Sigmoid colon (tissue), 6 donors: ENCODE measurements at regions not wholly inside any gene's neighbourhood (a gene's known extent, or its start where the extent isn't known, plus 50 kb on each side); places are given as distances from the start of the nearest gene placed in this dataset.
"Not testable (repeated sequence)": the region's sequence is repeated elsewhere in the genome, so short reads cannot be mapped to it uniquely, and the experiment has no call there.

Source experiments
- DNase-seq: peaks from one replicate; pipeline ENCODE4 v3.0.0-alpha.2; 2019
- H3K27ac ChIP-seq, 4 donors: fragments of 200-600 bp; sonication (generic); one replicate each; pipeline ENCODE4 v1.5.1; 2016 to 2019; ENCODE audit warnings: mild to moderate bottlenecking in 1 of 4
- H3K27me3 ChIP-seq, 3 donors: fragments of 200-600 bp; sonication (generic); one replicate each; pipeline ENCODE4 v1.5.1; 2019; ENCODE audit warnings: mild to moderate bottlenecking in 1 of 3
- H3K36me3 ChIP-seq, 4 donors: fragments of 200-600 bp; sonication (generic); one replicate each; pipeline ENCODE4 v1.5.1; 2016 to 2019
- H3K4me1 ChIP-seq, 4 donors: fragments of 200-600 bp; sonication (generic); one replicate each; pipeline ENCODE4 v1.5.1; 2017 to 2019
- H3K4me3 ChIP-seq, 4 donors: fragments of 200-600 bp; sonication (generic); one replicate each; pipeline ENCODE4 v1.5.1; 2017 to 2019; ENCODE audit warnings: mild to moderate bottlenecking in 2 of 4, moderate library complexity in 1 of 4
- H3K9me3 ChIP-seq, 4 donors: fragments of 200-600 bp in 3 of 4; sonication (generic) in 3 of 4; one replicate each; pipeline versions ENCODE4 v1.5.1 to v1.6.1; 2013 to 2019
- CTCF ChIP-seq, 4 experiments: fragments of 450-650 bp in 3 of 4; fragments of 200-600 bp in 1 of 4; IDR thresholded peaks; one replicate each; pipeline ENCODE4 v1.5.1; 2016 to 2019; ENCODE audit warnings: antibody characterized with exemption in 4 of 4, mild to moderate bottlenecking in 3 of 4, moderate library complexity in 2 of 4
- EP300 ChIP-seq, 4 donors: sonication (generic); formaldehyde crosslinking; IDR thresholded peaks; one replicate each; pipeline ENCODE4 v1.6.1; 2017; ENCODE audit warnings: antibody characterized with exemption in 4 of 4
- POLR2A ChIP-seq, 2 donors: fragments of 450-650 bp; IDR thresholded peaks; one replicate each; pipeline ENCODE4 v1.6.1; 2016; ENCODE audit warnings: antibody characterized with exemption in 2 of 2, mild to moderate bottlenecking in 2 of 2, moderate library complexity in 2 of 2
- POLR2AphosphoS5 ChIP-seq, 4 donors: sonication (generic); formaldehyde crosslinking; IDR thresholded peaks; one replicate each; pipeline ENCODE4 v1.6.1; 2017; ENCODE audit warnings: antibody characterized with exemption in 4 of 4
- WGBS, 2 donors: extraction: QIAGEN DNeasy Blood & Tissue Kit; methylation state at CpG; one replicate each; pipeline ENCODE4 v1.1.7; 2013; 5-methylcytosine and 5-hydroxymethylcytosine counted together
- intact Hi-C: fragments of 100-400 bp; cut with DNase I; formaldehyde crosslinking; loops from one replicate; pipeline ENCODE4 v1.15.1; 2023
- donor health status: healthy with polysubstance abuse.
- donor health status: healthy.

DNA sequence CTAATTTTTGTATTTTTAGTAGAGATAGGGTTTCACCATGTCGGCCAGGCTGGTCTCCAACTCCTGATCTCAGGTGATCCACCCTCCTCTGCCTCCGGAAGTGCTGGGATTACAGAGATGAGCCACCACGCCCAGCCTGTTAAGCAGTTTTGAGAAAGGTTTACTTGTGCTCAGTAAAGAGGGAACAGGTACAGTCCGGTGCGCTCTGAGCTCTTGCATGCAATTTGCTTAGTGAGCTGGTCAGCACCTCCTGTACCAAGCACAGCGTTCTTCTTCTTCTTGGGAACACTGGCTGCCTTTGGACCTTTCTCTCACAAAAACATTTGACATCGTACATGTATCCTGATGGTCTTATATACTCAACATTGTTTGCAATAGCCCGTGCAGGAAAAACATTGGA is 118.3 kb downstream of the AKR1D1 start:
- TF ChIP-seq CTCF (IDR thresholded peaks at IDR 0.05) (no peak), POLR2A (IDR thresholded peaks at IDR 0.05) (no peak), EP300 (IDR thresholded peaks at IDR 0.05) (no peak), POLR2AphosphoS5 (IDR thresholded peaks at IDR 0.05) (no peak)
- Histone ChIP-seq H3K27ac (no peak overlapping the region), H3K27me3 (no peaks in the 10 kb centered on the region), H3K9me3 (peaks cover 0 to 2% (median 0%) of the 10 kb centered on the region in 4 donors), H3K36me3 (no peaks in the 10 kb centered on the region), H3K4me3 (no peak overlapping the region), H3K4me1 (no peaks in the 10 kb centered on the region)
- intact Hi-C loops: no loop called here
- DNase-seq: no peak
- 81 to 84% methylated on average over 8 of the region's 8 CpGs for WGBS, 2 donors

DNA sequence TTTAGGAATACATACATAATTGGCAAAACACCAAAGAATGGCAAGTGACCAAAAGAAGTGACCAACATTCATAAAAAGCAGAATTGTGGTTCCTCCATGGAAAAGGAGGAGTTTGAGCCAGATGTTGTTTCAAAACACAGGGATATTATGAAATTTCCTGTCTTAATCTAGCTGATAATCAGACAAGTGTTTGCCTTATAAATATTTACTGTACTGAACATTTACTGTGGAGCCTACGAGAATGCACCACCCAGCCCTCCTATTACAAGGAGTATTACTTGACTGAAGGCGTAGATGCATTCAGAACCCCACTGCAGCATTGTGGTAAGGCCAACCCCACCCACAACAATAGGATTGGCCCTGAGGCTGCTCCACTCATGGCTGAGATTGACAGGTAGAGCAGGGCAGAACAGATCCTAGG is 118.9 kb downstream of the AKR1D1 start:
- H3K4me3 ChIP-seq: no peak overlapping the region
- WGBS, 2 donors: 34 to 66% methylated on average over 2 of the region's 2 CpGs
- intact Hi-C loops: no loop called here
- no peaks in the 10 kb centered on the region for H3K9me3 ChIP-seq
- H3K27ac ChIP-seq: no peak overlapping the region
- no peak for DNase-seq
- no peaks in the 10 kb centered on the region for H3K36me3 ChIP-seq
- H3K4me1 ChIP-seq: no peaks in the 10 kb centered on the region
- no peaks in the 10 kb centered on the region for H3K27me3 ChIP-seq
- TF ChIP-seq CTCF (IDR thresholded peaks at IDR 0.05): no peak
- TF ChIP-seq EP300 (IDR thresholded peaks at IDR 0.05): no peak
- TF ChIP-seq POLR2AphosphoS5 (IDR thresholded peaks at IDR 0.05): no peak
- no peak for TF ChIP-seq POLR2A (IDR thresholded peaks at IDR 0.05)

GRCh38 chr7:138196503-138196946 is 120.3 kb downstream of the AKR1D1 start:
- DNase-seq, H3K9me3 ChIP-seq, H3K36me3 ChIP-seq, H3K27me3 ChIP-seq, H3K4me1 ChIP-seq, H3K27ac ChIP-seq, H3K4me3 ChIP-seq, intact Hi-C loops: not testable (repeated sequence)
- WGBS, 2 donors: 14 to 46% methylated on average over 3 of the region's 3 CpGs

DNA sequence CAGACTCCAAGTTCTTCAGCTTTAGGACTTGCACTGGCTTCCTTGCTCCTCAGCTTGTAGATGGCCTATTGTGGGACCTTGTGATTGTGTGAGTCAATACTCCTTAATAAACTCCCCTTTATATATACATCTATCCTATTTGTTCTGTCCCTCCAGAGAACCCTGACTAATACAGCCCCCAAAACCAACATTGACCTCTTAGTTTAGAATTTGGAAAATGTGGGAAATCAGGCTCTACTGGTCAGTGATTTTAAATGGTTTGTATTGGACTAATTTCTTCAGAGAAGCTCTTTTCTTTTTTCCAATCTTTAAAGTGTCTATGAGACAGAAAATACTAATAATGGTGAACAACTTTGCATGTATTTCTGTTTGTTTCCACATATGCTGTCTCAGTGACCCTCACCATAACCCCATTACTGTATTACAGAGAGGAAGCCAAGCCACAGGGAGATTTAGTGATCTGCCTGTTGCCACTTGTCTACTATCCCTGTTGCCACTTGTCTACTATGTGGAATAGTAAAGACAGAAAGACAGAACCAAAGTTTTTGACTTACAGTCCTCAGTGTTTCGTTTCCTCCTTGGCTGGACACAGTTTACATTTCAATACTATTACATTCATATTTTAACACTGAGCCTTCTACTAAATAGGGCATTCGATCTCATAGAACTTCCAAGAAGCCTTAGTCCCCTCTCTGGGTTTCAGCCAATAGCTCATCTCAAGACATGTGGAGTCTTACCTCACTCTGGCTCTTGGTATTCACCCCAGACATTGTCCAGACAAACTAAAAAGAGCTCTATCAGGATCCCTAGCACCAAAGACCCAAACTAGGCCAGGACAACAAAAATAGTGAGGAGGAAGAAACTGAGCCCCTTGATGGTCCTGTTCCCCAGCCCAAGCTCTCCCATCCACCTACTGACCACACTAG is 121.0 kb downstream of the AKR1D1 start:
- WGBS, 2 donors: 63 to 83% methylated on average over 2 of the region's 2 CpGs
- Histone ChIP-seq H3K36me3 (no peaks in the 10 kb centered on the region), H3K9me3 (no peaks in the 10 kb centered on the region), H3K27ac (no peak overlapping the region), H3K4me3 (no peak overlapping the region), H3K4me1 (no peaks in the 10 kb centered on the region), H3K27me3 (no peaks in the 10 kb centered on the region)
- DNase-seq: no peak
- intact Hi-C loops: no loop called here
- no peak for TF ChIP-seq EP300 (IDR thresholded peaks at IDR 0.05)
- TF ChIP-seq POLR2AphosphoS5 (IDR thresholded peaks at IDR 0.05): no peak
- TF ChIP-seq POLR2A (IDR thresholded peaks at IDR 0.05): no peak
- TF ChIP-seq CTCF (IDR thresholded peaks at IDR 0.05): no peak

DNA sequence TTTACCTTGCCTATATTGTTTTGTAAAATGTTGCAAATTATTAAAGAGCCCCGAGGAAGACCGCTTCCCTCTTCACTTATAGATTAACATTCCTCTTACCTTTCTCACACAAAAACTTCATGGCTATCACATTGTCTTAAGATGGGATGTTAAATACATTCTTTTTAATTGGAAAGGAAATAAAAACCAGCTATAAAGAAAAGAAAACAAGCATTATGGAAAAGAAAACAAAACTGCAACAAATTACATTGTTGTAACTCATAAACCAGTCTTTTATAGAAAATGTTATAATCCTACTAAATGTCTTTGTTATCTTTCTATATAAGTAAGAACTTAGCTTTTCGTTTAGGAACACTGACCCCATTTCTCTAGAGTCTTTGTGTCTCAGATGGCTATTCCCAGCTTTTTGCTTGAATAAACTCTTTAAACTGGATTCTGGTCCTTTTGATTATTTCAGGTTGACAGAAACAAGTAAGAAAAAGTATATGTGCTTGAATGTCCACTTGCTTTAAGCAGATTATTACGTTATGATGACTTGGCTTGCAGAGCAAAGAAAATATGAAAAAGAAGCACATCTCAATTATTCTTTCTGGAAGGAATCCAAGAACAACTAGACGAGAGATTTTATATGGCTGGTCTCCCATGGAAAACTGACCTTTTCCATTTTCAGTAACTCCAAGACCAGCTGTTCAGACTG is 128.2 kb downstream of the AKR1D1 start:
- H3K27ac ChIP-seq: no peak overlapping the region
- H3K9me3 ChIP-seq: no peaks in the 10 kb centered on the region
- H3K4me3 ChIP-seq: no peak overlapping the region
- WGBS, 2 donors: 26 to 59% methylated on average over 5 of the region's 5 CpGs
- no peaks in the 10 kb centered on the region for H3K27me3 ChIP-seq
- H3K4me1 ChIP-seq: no peaks in the 10 kb centered on the region
- intact Hi-C loops: no loop called here
- no peak for DNase-seq
- H3K36me3 ChIP-seq: no peaks in the 10 kb centered on the region
- TF ChIP-seq EP300 (IDR thresholded peaks at IDR 0.05): no peak
- TF ChIP-seq POLR2AphosphoS5 (IDR thresholded peaks at IDR 0.05): no peak
- no peak for TF ChIP-seq POLR2A (IDR thresholded peaks at IDR 0.05)
- TF ChIP-seq CTCF (IDR thresholded peaks at IDR 0.05): no peak
